SK-N-SH (cell line): ENCODE measurements at regions not wholly inside any gene's neighbourhood (a gene's known extent, or its start where the extent isn't known, plus 50 kb on each side); places are given as distances from the start of the nearest gene placed in this dataset.

Experiments
- CTCF ChIA-PET: fragments of 300-600, 350-600 bp; formaldehyde crosslinking; extraction: SDS; loops from one replicate; lab custom pipeline; 2021; lab: Yijun Ruan, JAX
- POLR2A ChIA-PET: fragments of 350-600 bp; sonication (Branson Sonifier 250); formaldehyde crosslinking; extraction: SDS; loops from one replicate; lab custom pipeline; 2020; ENCODE audit warnings: antibody characterized with exemption, inconsistent platforms; lab: Yijun Ruan, JAX
- DNase-seq: peaks from one replicate; pipeline ENCODE4 v3.0.0; 2012
- H2AFZ ChIP-seq: fragments of 200-600 bp; sonication (generic); 2 replicates; pipeline ENCODE4 v1.8.1; 2016; ENCODE audit warnings: antibody characterized with exemption, mild to moderate bottlenecking, low read depth
- H3F3A ChIP-seq: fragments of 200-600 bp; sonication (generic); replicated peaks from 2 replicates; pipeline ENCODE3; 2016; ENCODE audit warnings: antibody characterized with exemption, mild to moderate bottlenecking; ENCODE audit not compliant: insufficient read depth
- H3K27ac ChIP-seq, 2 experiments: fragments of 200-500 bp in 1 of 2; fragments of 200-600 bp in 1 of 2; sonication (Bioruptor generic) in 1 of 2; sonication (generic), shearing (Covaris generic) in 1 of 2; 2 replicates each; pipeline versions ENCODE4 v1.5.1 to v1.6.1; 2014 to 2016; ENCODE audit warnings: low read depth in 2 of 2, inconsistent platforms in 1 of 2, low read length in 1 of 2, mild to moderate bottlenecking in 1 of 2, mixed read lengths in 1 of 2
- H3K27me3 ChIP-seq: fragments of 200-600 bp; sonication (generic), shearing (Covaris generic); 2 replicates; pipeline ENCODE4 v1.6.1; 2016; ENCODE audit warnings: mixed run types; ENCODE audit not compliant: insufficient read depth
- H3K36me3 ChIP-seq, 2 experiments: fragments of 200-500 bp in 1 of 2; fragments of 200-600 bp in 1 of 2; sonication (Bioruptor generic) in 1 of 2; sonication (generic) in 1 of 2; replicated peaks in 1 of 2; 2 replicates each; pipeline versions ENCODE3 to v1.5.1; 2014 to 2016; ENCODE audit warnings: low read length in 1 of 2, mild to moderate bottlenecking in 1 of 2; ENCODE audit not compliant: insufficient read depth in 2 of 2, control insufficient read depth in 1 of 2
- H3K4me1 ChIP-seq, 2 experiments: fragments of 200-500 bp in 1 of 2; fragments of 200-600 bp in 1 of 2; sonication (Bioruptor generic) in 1 of 2; sonication (generic), shearing (Covaris generic) in 1 of 2; 2 replicates each; pipeline versions ENCODE4 v1.5.1 to v1.6.1; 2014 to 2016; ENCODE audit warnings: low read depth in 1 of 2, low read length in 1 of 2, mixed run types in 1 of 2; ENCODE audit not compliant: insufficient read depth in 2 of 2, control insufficient read depth in 1 of 2
- H3K4me2 ChIP-seq: fragments of 200-600 bp; sonication (generic), shearing (Covaris generic); 2 replicates; pipeline ENCODE4 v1.6.1; 2017; ENCODE audit warnings: mixed run types
- H3K4me3 ChIP-seq, 2 experiments: fragments of 200-500 bp in 1 of 2; fragments of 200-600 bp in 1 of 2; sonication (Bioruptor generic) in 1 of 2; sonication (generic), shearing (Covaris generic) in 1 of 2; 2 replicates each; pipeline versions ENCODE4 v1.5.1 to v1.8.1; 2014 to 2016; ENCODE audit warnings: low read depth in 2 of 2, inconsistent platforms in 1 of 2, low read length in 1 of 2, mild to moderate bottlenecking in 1 of 2, mixed read lengths in 1 of 2, moderate library complexity in 1 of 2
- H3K79me2 ChIP-seq: fragments of 200-600 bp; sonication (generic); 2 replicates; pipeline ENCODE4 v1.8.1; 2017; ENCODE audit warnings: mild to moderate bottlenecking; ENCODE audit not compliant: insufficient read depth
- H3K9ac ChIP-seq: fragments of 200-600 bp; sonication (generic); 2 replicates; pipeline ENCODE4 v1.6.1; 2017; ENCODE audit warnings: mixed run types
- H3K9me2 ChIP-seq: fragments of 200-600 bp; sonication (generic); 2 replicates; pipeline ENCODE4 v1.6.1; 2017; ENCODE audit warnings: mixed run types
- H3K9me3 ChIP-seq: fragments of 200-600 bp; sonication (generic); 2 replicates; pipeline ENCODE4 v1.6.1; 2017; ENCODE audit warnings: mixed run types, mild to moderate bottlenecking, moderate library complexity
- H4K20me1 ChIP-seq: fragments of 200-600 bp; sonication (generic); 2 replicates; pipeline ENCODE4 v1.6.1; 2017; ENCODE audit warnings: mild to moderate bottlenecking, mixed run types; ENCODE audit not compliant: insufficient read depth
- CHD2 ChIP-seq: fragments of 150-350 bp; IDR thresholded peaks from 2 replicates; pipeline ENCODE4 v1.6.1; 2018; ENCODE audit warnings: low read length; ENCODE audit not compliant: partially characterized antibody
- CTCF ChIP-seq: fragments of 200-600 bp; sonication (generic); IDR thresholded peaks from 2 replicates; pipeline ENCODE4 v1.6.1; 2017; ENCODE audit warnings: antibody characterized with exemption, mild to moderate bottlenecking, moderate library complexity
- ELF1 ChIP-seq: IDR thresholded peaks from 2 replicates; pipeline ENCODE4 v1.4.0; 2012
- GABPA ChIP-seq: IDR thresholded peaks from 2 replicates; pipeline ENCODE4 v1.4.0; 2012; ENCODE audit warnings: low read depth, mild to moderate bottlenecking
- GATA2 ChIP-seq: sonication (generic); formaldehyde crosslinking; IDR thresholded peaks from 2 replicates; pipeline ENCODE4 v1.5.0; 2020; ENCODE audit warnings: mild to moderate bottlenecking, missing genetic modification reagents
- MXI1 ChIP-seq: IDR thresholded peaks from 2 replicates; pipeline ENCODE4 v1.6.1; 2012; ENCODE audit warnings: mild to moderate bottlenecking, low read depth, low read length, improper control_type of control experiment
- NFIC ChIP-seq: IDR thresholded peaks from 2 replicates; pipeline ENCODE4 v1.4.0; 2012; ENCODE audit warnings: borderline replicate concordance
- RCOR1 ChIP-seq: fragments of 150-350 bp; IDR thresholded peaks from 2 replicates; pipeline ENCODE4 v1.6.1; 2017; ENCODE audit warnings: antibody characterized with exemption, low read length
- REST ChIP-seq: IDR thresholded peaks from 2 replicates; pipeline ENCODE4 v1.6.1; 2012; ENCODE audit warnings: mild to moderate bottlenecking, low read depth, low read length, moderate library complexity
- RFX5 ChIP-seq: IDR thresholded peaks from 2 replicates; pipeline ENCODE4 v1.6.1; 2012; ENCODE audit warnings: mild to moderate bottlenecking, improper control_type of control experiment, low read length
- SMC3 ChIP-seq: IDR thresholded peaks from 2 replicates; pipeline ENCODE4 v1.6.1; 2012; ENCODE audit warnings: low read depth, low read length, improper control_type of control experiment
- TEAD4 ChIP-seq: IDR thresholded peaks from 2 replicates; pipeline ENCODE4 v1.4.0; 2012; ENCODE audit warnings: mild to moderate bottlenecking, borderline replicate concordance; ENCODE audit not compliant: insufficient read depth
- ZBTB33 ChIP-seq: IDR thresholded peaks from 2 replicates; pipeline ENCODE4 v1.4.0; 2012; ENCODE audit warnings: low read depth, borderline replicate concordance
- WGBS: methylation state at CpG from one replicate; pipeline ENCODE4 v1.1.6; 2017; ENCODE audit warnings: low lambda C conversion rate; 5-methylcytosine and 5-hydroxymethylcytosine counted together
- TF ChIP-seq, protein P1 (sequence below): IDR thresholded peaks from 2 replicates; pipeline ENCODE4 v1.4.0; 2012; ENCODE audit warnings: low read depth, borderline replicate concordance

- Histone ChIP-seq H3K9me3 (no peaks in the 10 kb centered on the region), H3K9me2 (no peaks in the 10 kb centered on the region), H3F3A (no peaks in the 10 kb centered on the region), H3K27me3 (no peaks in the 10 kb centered on the region; the same call in 1 of the 2 replicates), H3K4me2 (no peak overlapping the region), H3K4me1 (no peaks in the 10 kb centered on the region)
- 56% methylated on average over 6 of the region's 6 CpGs for WGBS
- DNase-seq, result no peak
- POLR2A ChIA-PET, result no interaction called here
- TF ChIP-seq SMC3, result no peak
- no peak for TF ChIP-seq GABPA
- no peak for TF ChIP-seq ELF1
- TF ChIP-seq MXI1, result no peak
- TF ChIP-seq CHD2, result no peak
- no peak for TF ChIP-seq RFX5
- TF ChIP-seq ZBTB33, result no peak
- no peak for TF ChIP-seq RCOR1
- no peak for TF ChIP-seq NFIC
- TF ChIP-seq REST, result no peak
- no peak for TF ChIP-seq TEAD4
- TF ChIP-seq, all 33 proteins: peak for 0
- Histone ChIP-seq H3K4me3 (no peak overlapping the region), H3K9ac (no peak overlapping the region), H3K79me2 (no peaks in the 10 kb centered on the region), H4K20me1 (no peaks in the 10 kb centered on the region), H2AFZ (no peak overlapping the region), H3K27ac (no peak overlapping the region), H3K36me3 (no peaks in the 10 kb centered on the region)
- CTCF ChIA-PET, result no interaction called here
Measured at GRCh38 chr22:27578937-27579617, 222.5 kb downstream of the MN1 start.

DNA sequence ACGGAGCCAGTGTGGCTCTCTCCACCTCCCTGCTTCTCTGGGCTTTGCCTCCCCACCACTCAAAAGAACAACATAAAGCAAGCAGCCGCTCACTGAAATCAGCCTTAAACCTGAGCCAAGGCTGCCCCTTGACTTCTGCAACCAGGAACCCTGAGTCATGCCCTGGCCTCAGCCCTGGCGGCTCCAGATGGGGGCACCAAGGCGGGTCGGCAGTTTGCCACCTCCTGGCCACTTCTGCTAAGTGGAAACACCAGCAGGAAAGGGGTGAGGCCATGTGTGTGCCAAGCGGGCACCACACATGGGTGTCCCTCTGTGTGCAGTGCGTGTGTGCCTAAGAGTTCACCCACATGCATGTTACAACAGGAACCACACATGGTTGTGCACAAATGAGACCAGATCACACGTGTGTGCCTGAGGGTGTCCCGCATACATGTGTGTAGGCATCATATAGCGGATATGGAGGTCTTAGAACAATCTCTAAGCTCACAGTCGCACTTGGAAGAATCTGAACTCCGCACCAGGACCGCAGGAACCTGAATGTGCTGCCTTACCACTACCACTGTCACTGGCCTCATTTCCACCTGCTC lies 221.2 kb downstream of the MN1 start:
- H3K79me2 ChIP-seq, result no peaks in the 10 kb centered on the region
- H3K4me3 ChIP-seq, result no peak overlapping the region
- no peaks in the 10 kb centered on the region for H3K36me3 ChIP-seq
- no peak overlapping the region for H3K9ac ChIP-seq
- H3K4me1 ChIP-seq, result no peaks in the 10 kb centered on the region
- H3F3A ChIP-seq, result no peaks in the 10 kb centered on the region
- no peak overlapping the region for H3K4me2 ChIP-seq
- H3K9me2 ChIP-seq, result no peaks in the 10 kb centered on the region
- no peaks in the 10 kb centered on the region for H3K27me3 ChIP-seq
- no peak for DNase-seq
- H3K27ac ChIP-seq, result no peak overlapping the region
- ChIA-PET POLR2A (no interaction called here), CTCF (no interaction called here)
- H3K9me3 ChIP-seq, result no peaks in the 10 kb centered on the region
- 0 out of 2 replicates have a peak, but pooled peaks have one; percentile 16 for TF ChIP-seq CTCF
- TF ChIP-seq TEAD4, result no peak
- no peak for TF ChIP-seq GATA2
- TF ChIP-seq REST, result no peak
- TF ChIP-seq, protein P1, sequence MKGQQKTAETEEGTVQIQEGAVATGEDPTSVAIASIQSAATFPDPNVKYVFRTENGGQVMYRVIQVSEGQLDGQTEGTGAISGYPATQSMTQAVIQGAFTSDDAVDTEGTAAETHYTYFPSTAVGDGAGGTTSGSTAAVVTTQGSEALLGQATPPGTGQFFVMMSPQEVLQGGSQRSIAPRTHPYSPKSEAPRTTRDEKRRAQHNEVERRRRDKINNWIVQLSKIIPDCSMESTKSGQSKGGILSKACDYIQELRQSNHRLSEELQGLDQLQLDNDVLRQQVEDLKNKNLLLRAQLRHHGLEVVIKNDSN, result no peak
- TF ChIP-seq SMC3, result no peak
- no peaks in the 10 kb centered on the region for H4K20me1 ChIP-seq
- H2AFZ ChIP-seq, result no peak overlapping the region
- WGBS, result 76% methylated on average over 7 of the region's 13 CpGs
